ENCODE measurements at regions not wholly inside any gene's neighbourhood (a gene's known extent, or its start where the extent isn't known, plus 50 kb on each side); places are given as distances from the start of the nearest gene placed in this dataset.

DNA sequence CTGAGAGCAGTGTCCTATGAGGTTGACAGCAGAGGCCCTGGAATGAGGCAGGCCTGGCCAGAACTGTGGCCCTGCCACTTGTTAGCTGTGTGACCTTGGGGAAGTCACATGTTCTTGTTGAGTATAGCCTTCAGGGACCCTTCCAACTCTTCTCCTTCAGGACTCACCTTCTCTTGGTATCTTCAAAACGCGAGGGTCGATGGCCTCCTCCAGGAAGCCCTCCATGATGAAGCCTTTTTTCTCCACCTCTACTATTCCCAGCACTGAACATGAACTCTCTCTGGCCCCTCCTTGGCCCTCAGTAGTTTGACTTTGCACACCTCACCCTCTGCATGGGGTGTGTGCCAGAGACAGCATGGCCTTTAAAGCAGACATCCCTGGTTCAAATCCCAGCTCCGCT lies 195.1 kb upstream of the LINGO1 start:
- Histone ChIP-seq H3K4me3 (no peak overlapping the region), H3K27me3 (peaks cover 0 to 26% (median 0%) of the 10 kb centered on the region in 3 donors), H3K9me3 (no peaks in the 10 kb centered on the region), H3K36me3 (no peaks in the 10 kb centered on the region), H3K4me1 (no peaks in the 10 kb centered on the region), H3K27ac (no peak overlapping the region)
- 87 to 98% (median 97%) methylated on average over 4 of the region's 4 CpGs for WGBS, 5 donors
- TF ChIP-seq EP300 (IDR thresholded peaks at IDR 0.05) (no peak), POLR2AphosphoS5 (IDR thresholded peaks at IDR 0.05) (no peak), POLR2A (IDR thresholded peaks at IDR 0.05) (no peak)
- TF ChIP-seq, protein P1, sequence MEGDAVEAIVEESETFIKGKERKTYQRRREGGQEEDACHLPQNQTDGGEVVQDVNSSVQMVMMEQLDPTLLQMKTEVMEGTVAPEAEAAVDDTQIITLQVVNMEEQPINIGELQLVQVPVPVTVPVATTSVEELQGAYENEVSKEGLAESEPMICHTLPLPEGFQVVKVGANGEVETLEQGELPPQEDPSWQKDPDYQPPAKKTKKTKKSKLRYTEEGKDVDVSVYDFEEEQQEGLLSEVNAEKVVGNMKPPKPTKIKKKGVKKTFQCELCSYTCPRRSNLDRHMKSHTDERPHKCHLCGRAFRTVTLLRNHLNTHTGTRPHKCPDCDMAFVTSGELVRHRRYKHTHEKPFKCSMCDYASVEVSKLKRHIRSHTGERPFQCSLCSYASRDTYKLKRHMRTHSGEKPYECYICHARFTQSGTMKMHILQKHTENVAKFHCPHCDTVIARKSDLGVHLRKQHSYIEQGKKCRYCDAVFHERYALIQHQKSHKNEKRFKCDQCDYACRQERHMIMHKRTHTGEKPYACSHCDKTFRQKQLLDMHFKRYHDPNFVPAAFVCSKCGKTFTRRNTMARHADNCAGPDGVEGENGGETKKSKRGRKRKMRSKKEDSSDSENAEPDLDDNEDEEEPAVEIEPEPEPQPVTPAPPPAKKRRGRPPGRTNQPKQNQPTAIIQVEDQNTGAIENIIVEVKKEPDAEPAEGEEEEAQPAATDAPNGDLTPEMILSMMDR (IDR thresholded peaks at IDR 0.05): no peak
- no peak for DNase-seq
- intact Hi-C loops (cut with DNase I; ENCODE audit: low total_unique reads): no loop called here

DNA sequence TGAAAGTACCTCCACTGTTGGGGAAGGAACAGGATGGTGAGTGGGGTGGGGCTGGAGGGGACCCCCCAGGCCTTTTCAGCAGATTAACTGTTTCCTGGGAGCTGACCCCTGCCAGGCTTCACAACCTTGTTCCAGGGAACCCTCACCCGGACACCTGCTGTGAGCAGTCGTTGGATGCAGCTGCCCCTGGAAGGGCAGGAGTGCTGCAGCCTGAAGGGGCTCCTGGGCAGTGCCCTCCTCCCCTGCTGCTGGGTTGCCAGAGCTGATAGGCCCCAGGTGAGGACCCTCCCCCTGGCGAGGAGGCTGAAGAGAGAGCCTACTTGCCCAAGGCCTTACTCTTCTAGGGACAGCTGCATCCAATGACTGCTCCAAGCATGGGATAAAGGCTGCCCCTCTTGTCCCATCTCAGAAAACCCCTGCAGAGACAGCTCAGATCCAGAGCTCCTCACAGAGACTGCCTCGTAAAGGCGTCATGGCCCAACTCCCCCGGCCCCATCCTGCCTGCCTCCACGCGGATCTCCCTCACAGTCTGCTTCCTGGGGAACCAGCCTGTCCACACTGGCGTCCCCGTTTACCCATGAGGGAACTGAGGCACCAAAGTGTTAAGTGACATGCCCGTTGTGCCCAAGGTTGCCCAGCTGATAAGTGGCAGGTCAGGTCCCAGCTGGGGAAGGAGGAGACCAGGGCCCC lies 193.4 kb upstream of the LINGO1 start:
- WGBS, 5 donors: 71 to 83% (median 78%) methylated on average over 9 to 11 of the region's 11 CpGs
- DNase-seq: no peak
- intact Hi-C loops (cut with DNase I; ENCODE audit: low total_unique reads): no loop called here
- TF ChIP-seq, protein P1 (IDR thresholded peaks at IDR 0.05): no peak
- TF ChIP-seq EP300 (IDR thresholded peaks at IDR 0.05) (no peak), POLR2A (IDR thresholded peaks at IDR 0.05) (no peak), POLR2AphosphoS5 (IDR thresholded peaks at IDR 0.05) (no peak)
- Histone ChIP-seq H3K9me3 (no peaks in the 10 kb centered on the region), H3K27ac (no peak overlapping the region), H3K4me3 (no peak overlapping the region), H3K4me1 (peaks cover 0 to 3% (median 0%) of the 10 kb centered on the region in 4 donors), H3K27me3 (peaks cover 0 to 28% (median 10%) of the 10 kb centered on the region in 3 donors), H3K36me3 (no peaks in the 10 kb centered on the region)

DNA sequence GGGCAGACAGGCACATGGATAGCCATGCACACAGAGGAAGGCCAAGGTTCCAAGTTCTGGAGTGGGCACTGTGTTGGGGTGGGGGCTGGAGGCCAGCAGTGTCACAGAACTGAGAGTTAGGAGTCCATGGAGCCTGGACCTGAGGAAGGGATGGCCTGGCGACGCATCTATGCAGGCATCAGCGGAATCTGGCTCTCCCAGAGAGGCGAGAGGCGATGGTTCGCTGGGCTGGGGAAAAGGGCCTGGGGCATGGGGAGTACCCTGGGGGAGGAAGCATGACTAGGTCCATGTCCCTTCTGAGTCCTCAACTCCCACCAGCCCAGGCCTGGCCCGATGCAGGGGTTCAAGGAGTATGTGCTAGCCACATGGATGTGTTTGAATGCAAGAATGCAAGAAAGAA lies 192.8 kb upstream of the LINGO1 start:
- H3K9me3 ChIP-seq: no peaks in the 10 kb centered on the region
- TF ChIP-seq POLR2A (IDR thresholded peaks at IDR 0.05) (no peak), EP300 (IDR thresholded peaks at IDR 0.05) (no peak), POLR2AphosphoS5 (IDR thresholded peaks at IDR 0.05) (no peak)
- TF ChIP-seq, protein P1 (IDR thresholded peaks at IDR 0.05): no peak
- H3K4me1 ChIP-seq: peaks cover 0 to 9% (median 0%) of the 10 kb centered on the region in 4 donors
- no peak overlapping the region for H3K27ac ChIP-seq
- no peak for DNase-seq
- intact Hi-C loops (cut with DNase I; ENCODE audit: low total_unique reads): no loop called here
- H3K4me3 ChIP-seq: no peak overlapping the region
- H3K27me3 ChIP-seq: peaks cover 0 to 34% (median 16%) of the 10 kb centered on the region in 3 donors
- no peaks in the 10 kb centered on the region for H3K36me3 ChIP-seq
- 86 to 92% (median 88%) methylated on average over 7 of the region's 7 CpGs for WGBS, 5 donors

DNA sequence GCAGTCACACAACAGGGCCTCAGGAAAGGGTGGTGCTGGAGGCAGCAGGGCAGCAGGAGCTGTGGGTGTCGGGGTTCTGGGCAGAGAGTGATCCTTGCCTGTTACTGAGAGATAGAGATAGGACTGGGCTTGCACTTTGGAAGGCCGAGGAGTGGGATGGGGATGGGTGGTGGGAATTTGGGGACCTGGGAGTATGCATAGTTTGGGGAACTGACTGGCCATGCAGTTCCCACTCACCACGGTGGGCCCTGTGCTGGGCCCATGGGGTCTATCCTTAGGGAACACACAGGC lies 192.5 kb upstream of the LINGO1 start:
- Histone ChIP-seq H3K4me3 (no peak overlapping the region), H3K9me3 (no peaks in the 10 kb centered on the region), H3K27me3 (peaks cover 3 to 37% (median 20%) of the 10 kb centered on the region in 3 donors), H3K27ac (no peak overlapping the region), H3K36me3 (no peaks in the 10 kb centered on the region), H3K4me1 (peaks cover 1 to 13% (median 3%) of the 10 kb centered on the region in 4 donors)
- TF ChIP-seq POLR2AphosphoS5 (IDR thresholded peaks at IDR 0.05) (no peak), POLR2A (IDR thresholded peaks at IDR 0.05) (no peak), EP300 (IDR thresholded peaks at IDR 0.05) (no peak)
- TF ChIP-seq, protein P1 (IDR thresholded peaks at IDR 0.05): no peak
- intact Hi-C loops (cut with DNase I; ENCODE audit: low total_unique reads): no loop called here
- DNase-seq: no peak
- 63 to 80% (median 74%) methylated on average over 3 of the region's 3 CpGs for WGBS, 5 donors
